ENCODE measurements at regions not wholly inside any gene's neighbourhood (a gene's known extent, or its start where the extent isn't known, plus 50 kb on each side); places are given as distances from the start of the nearest gene placed in this dataset.

DNA sequence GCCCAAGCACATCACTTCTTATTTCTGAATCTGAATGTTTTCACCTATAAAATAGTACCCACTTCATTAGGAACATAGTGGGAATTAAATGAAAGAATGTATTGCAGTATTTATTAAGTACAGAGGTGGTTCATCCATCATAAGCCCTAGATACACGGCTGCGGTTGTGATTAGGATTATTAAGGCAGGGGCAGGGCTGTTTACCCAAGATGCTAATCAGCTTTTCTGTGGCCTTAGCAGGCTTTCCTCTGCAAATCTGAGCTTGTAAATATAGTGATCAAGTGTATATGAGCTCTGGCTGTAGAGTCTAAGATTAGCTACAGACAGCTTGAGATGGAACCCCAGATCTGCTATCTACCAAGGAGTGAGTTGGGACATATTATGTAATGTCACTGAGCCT is 124.1 kb upstream of the ADRA1B start:
- TF ChIP-seq BHLHE40 (IDR thresholded peaks at IDR 0.05; ENCODE audit: borderline replicate concordance in 1 of 2, low read depth in 2 of 2, low read length in 1 of 2), result no peak
- TF ChIP-seq EGR1 (IDR thresholded peaks at IDR 0.05; ENCODE audit: borderline replicate concordance in 1 of 2, low read depth in 2 of 2, low read length in 2 of 2), result no peak
- no peak for TF ChIP-seq ATF7 (IDR thresholded peaks at IDR 0.05; ENCODE audit: low read depth)
- TF ChIP-seq, protein P1, sequence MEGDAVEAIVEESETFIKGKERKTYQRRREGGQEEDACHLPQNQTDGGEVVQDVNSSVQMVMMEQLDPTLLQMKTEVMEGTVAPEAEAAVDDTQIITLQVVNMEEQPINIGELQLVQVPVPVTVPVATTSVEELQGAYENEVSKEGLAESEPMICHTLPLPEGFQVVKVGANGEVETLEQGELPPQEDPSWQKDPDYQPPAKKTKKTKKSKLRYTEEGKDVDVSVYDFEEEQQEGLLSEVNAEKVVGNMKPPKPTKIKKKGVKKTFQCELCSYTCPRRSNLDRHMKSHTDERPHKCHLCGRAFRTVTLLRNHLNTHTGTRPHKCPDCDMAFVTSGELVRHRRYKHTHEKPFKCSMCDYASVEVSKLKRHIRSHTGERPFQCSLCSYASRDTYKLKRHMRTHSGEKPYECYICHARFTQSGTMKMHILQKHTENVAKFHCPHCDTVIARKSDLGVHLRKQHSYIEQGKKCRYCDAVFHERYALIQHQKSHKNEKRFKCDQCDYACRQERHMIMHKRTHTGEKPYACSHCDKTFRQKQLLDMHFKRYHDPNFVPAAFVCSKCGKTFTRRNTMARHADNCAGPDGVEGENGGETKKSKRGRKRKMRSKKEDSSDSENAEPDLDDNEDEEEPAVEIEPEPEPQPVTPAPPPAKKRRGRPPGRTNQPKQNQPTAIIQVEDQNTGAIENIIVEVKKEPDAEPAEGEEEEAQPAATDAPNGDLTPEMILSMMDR (IDR thresholded peaks at IDR 0.05 in 2 of 3, conservative IDR thresholded peaks at IDR 0.05 in 1 of 3; ENCODE audit: control insufficient read depth in 2 of 3, extremely low read depth in 1 of 3, insufficient read depth in 1 of 3, low read depth in 3 of 3, low read length in 3 of 3), result no peak
- no peak for TF ChIP-seq TAF1 (IDR thresholded peaks at IDR 0.05; ENCODE audit: borderline replicate concordance, low read depth, low read length)

Data from GM12878 (cell line).